Eye (tissue), 1 donor: ENCODE measurements at regions not wholly inside any gene's neighbourhood (a gene's known extent, or its start where the extent isn't known, plus 50 kb on each side); places are given as distances from the start of the nearest gene placed in this dataset.

ENCODE experiments used
- DNase-seq: peaks from one replicate; pipeline ENCODE4 v3.0.0-alpha.2; 2015

DNA sequence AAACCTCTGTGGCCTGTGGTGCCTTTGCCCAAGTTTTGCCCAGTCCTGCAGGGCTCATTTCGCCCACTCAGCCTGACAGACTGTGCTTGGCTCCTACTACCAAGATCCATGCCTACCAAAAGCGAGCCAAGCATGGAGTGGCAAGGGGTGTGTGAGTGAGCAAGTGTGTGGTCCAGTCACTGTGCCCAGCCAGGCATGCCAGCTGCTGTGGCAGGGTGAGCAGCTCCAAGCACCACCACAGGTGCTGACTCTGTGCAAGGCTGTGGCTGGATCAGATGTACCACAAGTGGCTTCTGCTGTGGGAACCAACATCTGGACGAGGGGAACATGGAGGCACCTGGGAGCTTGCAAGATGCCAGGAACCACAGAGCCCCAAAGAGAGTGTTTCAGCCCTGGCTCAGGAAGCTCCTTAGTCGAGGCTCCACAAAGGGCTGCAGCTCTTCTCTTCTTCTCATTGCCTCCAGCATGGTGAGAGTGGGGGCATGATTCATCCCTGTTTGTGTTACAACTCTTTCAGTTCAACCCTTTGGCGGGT, 1564.2 kb upstream of the MIR17HG start:
- no peak for DNase-seq

DNA sequence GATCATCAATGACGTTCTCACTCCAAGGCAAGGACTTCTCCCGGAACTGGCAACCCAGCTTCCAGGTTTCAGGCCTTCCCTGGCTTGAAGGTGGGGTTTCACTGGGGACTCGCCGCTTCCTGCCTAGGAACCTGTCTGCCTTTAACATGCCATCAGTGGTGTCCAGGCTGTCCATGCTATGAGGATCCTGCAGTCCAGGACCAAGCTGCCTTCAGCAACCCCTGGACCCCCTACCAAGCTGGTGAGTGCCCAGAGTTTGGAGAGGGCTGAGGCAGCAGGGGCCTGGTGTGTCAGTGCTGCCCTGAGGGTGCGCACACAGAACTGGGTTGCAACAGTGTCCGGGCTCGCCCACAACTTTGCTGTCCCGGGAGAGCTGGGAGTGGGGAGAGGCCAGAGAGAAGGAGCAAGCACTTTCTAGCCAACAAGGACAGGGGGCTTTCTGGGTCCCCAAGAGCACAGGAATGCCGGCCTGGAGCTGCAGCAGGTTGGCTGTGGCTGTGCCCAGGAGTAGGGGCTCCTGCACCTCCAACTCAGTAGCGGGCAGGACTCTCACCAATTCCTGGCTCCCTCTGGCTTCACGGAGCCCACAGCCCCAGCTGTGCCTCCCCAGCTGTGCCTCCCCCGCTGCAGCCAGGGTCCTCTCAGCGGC, 1563.2 kb upstream of the MIR17HG start:
- no peak for DNase-seq

DNA sequence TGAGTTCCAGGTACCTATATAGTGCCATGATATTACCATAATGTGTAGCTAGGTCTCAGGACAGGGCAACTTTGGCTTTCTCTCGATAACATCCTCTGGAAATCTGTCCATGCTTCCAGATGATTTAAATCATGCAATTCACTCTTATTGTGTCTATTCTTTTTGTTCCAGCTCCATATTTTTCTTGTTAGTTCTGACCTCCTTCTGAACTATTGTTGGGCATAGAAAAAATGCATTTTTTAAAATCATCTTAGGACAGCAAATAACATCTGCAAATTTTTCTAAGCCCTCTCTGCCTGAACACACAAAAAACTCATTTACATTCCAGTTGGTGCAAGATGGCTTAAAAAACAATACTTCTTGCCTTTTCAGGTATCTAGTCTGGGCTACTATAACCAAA, 1561.0 kb upstream of the MIR17HG start:
- peak; percentile 20 for DNase-seq

DNA sequence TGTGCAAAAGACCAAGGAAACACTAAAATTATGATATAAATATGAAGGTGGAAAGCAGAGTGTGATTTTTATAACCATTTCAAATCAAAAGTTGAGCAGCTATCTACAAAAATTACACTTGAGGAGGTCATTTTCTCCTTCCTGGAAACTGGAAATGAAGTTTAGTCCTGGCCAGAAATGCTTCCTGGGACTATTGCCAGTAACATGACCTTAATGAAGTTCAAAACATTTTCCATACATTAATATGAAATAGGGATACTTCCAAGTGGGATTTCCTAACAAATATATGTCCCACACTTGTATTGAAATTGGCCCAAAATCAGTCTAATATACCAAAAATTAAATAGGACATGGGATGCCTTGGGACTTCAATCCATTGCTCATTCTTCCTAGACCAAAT, 1556.8 kb upstream of the MIR17HG start:
- DNase-seq = peak; percentile 15

DNA sequence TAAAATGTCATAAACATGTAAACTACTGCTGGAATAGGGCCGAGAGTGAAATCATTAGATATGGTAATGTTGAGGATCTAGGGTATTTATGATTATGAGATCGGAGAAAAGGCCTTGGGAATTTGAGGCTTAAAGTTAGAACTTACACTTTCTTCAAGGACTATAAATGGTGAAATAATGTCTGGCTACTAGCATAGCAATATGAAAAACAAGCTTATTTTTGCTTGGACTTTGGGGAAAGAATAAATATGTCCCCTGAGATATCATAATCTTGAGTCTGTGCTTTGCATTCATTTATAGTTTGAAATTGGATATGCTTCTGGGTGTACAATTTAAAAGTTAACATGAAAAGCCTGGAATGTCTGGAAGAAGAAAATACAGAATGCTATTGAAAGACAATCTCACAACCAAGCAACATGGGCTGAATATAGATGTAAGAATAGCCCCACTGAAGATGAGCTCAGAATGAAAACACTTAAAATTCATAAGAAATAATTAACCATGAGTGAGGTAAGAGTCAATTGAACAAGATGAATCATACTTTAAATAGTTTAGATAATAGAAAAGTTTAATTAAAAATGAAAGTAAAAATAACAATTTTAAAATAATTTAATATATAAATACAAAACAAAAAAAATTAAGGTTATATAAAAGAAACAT, 1555.4 kb upstream of the MIR17HG start:
- no peak for DNase-seq

DNA sequence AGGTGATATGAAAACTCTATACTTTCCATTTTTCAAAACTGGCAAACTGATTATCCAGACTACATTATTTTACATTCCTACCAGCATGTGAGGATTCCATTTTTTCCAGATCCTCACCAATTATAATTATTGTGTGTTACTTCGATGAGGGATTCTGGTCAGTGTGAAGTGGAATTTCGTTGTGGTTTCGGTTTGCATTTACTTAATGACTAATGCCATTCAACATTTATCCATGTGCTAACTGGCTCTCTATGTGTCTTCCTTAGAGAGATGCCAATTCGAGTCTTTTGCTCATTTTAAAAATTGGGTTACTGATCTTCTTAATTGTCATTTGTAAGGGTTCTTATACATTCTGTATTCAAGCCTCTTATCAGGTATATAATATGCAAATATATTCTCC, 1551.3 kb upstream of the MIR17HG start:
- no peak for DNase-seq

DNA sequence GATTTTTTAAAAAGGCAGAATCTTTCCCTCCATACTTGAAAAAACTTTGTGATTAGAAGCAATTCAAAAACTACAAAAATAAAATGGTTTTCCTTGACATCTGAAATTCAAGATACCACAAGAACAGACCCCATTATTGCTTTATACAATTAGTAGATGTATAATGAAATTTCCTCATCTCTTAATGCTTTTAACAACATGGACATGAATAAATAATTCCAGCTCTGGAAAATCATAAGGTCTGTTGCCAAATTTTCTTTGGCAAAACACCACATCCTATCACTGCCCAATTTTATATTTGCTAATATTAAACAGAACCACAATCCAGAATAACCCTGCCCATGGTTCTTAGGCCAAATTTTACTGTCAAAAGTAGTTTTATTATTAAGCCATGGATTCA, 1543.6 kb upstream of the MIR17HG start:
- no peak for DNase-seq

DNA sequence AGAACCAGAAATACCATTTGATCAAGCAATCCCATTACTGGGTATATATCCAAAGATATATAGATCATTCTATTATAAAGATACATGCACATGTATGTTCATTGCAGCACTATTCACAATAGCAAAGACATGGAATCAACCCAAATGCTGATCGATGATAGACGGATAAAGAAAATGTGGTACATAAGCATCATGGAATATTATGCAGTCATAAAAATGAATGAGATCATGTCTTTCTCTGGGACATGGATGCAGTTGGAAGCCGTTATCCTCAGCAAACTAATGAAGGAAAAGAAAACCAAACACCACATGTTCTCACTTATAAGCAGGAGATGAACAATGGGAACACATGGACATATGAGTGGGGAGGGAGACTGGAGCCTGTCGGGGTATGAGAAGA, 1540.9 kb upstream of the MIR17HG start:
- DNase-seq = no peak

DNA sequence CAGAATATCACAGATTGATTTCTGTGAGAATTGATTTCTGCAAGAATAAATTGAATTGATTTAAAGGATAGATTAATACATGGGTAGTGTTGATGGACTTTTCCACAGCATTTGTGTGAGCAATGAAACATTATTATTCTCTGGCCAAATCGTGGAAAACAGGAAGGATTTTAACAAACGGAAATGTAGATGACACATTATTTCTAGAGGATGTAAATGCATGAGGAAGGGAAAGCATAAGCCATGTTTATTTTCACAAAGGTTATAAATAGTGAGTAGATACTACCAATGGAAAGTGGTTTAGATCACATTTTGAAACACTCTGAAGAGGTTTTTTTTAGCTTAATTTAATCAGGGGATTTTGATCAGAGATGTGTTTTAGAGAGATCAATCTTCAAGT, 1534.6 kb upstream of the MIR17HG start:
- DNase-seq = no peak

DNA sequence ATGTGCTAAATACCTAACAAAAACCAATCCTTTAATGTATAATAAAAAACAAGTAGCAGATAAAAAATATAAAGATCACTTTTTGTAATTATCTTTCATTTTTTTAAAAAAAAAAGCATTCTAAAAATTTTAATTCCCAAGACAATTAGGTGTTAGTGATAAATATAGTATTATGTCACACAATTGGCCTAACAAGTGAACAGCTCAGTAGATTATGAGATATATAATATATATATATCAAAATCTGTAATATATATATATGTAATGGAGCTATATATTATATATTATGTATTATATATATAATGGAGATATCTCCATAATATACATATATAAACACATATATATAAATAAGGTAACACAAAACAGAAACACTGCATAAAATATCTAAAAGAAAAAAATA, 1531.1 kb upstream of the MIR17HG start:
- DNase-seq = no peak

DNA sequence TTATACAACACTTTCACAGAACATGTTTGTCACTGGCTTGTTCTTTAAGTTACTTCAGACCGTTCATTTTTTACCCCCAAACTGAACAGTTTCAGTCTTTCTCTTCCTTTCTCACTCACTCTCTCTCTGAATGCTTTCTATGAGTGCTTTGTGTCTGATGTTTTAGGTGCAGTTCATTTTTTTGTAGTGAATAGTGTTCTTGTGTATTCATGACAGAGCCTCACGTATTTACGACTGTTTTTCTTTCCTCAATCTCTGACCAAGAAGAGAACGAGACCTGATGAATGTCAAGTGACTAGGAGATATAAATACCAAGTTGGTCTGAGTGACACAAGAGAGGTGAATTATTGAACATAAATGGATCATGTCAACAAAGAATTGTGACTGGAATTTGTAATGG, 1525.0 kb upstream of the MIR17HG start:
- no peak for DNase-seq

DNA sequence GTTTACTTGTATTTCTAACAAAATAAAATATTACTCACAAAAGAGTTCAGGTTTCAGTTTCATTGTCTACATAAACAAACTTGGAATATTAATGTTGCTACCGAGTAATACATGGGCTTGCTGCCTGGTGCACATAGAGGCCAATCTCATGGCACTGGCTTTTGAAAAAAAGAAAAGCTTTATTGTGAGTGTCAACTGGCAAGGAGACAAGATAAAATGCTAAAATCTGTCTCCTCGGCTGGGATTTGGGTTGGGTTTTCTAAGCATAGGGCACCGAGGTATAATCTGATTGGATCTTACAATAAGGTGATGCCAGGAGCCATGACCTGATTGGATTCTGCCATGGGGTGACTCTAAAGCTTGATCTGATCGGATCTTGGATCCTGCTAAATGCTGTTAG, 1519.9 kb upstream of the MIR17HG start:
- DNase-seq = no peak

DNA sequence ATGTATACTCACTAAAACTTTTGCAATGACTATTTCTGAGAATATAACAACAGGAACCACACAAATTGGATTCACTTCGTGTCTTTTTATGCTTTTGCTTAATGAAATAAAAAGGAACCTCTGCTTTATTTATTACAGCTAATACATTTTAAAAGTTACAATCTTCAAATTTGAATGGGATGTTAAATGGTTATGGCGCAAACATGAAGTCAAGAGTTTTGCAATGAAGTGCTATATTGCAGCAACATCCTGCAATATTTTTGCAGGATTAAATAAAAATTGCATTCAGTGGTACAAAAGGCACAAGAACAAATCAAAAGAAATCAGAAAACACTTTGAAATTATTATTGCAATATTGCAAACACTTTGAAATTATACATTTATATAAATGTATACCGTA, 1519.0 kb upstream of the MIR17HG start:
- no peak for DNase-seq

DNA sequence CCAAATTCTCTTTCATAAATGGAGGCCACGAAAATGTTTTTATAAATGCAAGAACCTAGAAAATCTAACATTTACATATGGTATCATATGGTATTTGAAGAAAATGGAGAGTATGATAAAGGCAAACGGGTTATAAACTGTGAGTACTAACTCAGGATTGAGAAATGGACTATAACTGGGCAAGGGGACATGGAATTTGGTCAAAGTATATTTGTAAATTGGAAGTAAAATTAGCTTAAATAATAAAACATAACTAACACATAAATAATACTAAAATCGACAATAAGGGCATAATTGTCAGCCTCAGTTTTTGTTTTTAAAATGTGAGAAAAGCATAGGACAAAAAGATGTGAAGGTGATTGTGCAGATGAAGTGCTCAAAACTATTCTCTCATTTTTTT, 1516.3 kb upstream of the MIR17HG start:
- DNase-seq = no peak

DNA sequence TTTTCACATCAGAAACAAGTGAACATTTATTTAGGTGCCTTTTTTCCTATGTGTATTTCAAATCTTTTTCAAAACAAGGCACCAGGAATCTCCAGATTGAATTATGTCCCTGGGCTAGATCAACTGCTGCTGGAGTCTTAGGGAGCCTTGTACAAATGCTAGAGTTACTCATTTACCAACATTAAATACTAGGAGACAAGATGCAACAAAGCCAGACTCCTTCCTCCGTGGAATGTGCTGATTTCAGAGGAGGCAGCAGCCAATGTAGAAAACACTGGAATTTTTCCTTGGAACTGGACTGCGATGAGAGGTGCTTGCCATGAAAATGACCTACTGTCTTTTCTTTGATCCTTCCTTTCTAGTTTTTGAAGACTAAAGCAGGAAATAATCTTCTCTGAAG, 1514.7 kb upstream of the MIR17HG start:
- no peak for DNase-seq

DNA sequence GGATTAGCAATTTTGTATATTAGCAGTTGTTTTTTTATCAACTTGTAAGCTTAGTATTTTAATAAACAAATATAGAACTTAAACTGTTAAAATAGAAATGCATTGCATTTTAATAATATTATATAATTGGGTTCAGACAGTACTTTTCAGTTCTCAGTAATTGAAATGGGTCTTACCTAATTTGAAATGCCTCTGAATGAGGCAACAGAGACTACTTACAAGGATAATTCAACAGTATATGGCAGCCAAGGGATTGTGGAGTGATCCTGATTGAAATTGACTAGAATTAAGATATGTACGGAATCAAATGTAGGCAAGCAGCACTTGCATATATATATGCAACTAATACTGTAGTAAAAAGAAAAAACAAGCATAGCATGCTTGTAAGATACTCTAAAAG, 1503.9 kb upstream of the MIR17HG start:
- no peak for DNase-seq

DNA sequence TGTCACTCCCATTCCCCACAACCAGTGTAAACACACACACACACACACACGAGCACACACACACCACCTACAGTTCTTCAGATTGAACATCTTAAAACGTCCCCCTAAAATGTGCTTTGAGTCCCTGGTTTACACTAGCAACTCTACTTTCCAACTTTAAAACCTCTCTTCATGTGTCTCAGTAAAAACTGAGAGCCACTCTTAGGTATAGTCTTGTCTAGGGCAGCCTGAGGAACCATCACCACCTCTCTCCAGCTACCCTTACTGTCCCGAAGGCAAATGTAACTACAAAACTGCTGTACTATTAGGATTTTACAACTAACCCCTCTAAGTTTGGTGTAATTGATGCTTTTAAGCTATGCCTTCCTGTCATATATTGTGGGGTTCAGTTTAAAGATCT, 1501.6 kb upstream of the MIR17HG start:
- no peak for DNase-seq

DNA sequence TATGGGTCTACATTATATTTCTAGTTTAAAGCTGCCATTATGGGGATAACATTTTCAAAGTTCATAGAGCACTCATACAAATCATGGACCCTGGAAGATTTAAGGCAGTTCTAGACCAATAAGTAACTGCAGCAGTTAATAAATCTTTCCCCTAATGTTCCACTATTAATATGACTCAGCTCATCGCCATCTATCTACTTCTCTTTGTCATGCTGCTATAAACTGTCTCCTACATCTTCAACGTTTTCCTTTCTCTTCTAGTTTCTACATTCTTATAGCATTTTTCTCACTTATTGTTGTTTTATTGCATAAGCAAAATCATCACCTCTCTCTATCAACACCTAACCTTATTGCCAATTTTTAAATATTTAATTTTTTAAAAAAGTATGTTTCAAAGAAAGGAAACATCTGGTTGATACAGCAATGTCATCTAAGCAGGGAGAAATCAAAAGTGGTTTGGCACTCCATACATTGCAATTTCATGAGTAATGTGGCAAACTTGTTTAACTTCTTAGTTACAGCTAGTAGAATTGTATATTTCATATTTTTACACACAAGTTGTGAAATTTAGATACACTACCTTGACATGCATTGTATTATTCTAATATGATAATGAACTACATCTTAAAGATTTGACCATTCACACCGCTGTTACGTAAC, 1500.4 kb upstream of the MIR17HG start:
- no peak for DNase-seq

DNA sequence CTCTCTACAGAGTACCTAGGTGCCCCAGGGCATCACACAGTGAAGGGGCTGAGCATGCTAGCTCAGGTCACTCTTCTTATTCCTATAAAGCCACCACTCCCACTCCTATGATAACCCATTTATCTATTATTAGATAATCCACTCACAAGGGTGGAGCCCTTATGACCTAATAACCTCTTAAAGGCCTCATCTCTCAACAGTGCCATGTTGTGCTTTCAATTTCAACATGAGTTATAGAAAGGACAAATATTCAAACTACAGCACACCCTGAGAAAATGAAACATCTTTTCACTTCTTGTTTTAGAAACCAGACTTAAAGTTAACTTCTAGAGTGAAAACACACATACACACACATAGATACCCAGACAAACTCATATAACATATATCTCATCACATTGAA, 1494.9 kb upstream of the MIR17HG start:
- DNase-seq = no peak

DNA sequence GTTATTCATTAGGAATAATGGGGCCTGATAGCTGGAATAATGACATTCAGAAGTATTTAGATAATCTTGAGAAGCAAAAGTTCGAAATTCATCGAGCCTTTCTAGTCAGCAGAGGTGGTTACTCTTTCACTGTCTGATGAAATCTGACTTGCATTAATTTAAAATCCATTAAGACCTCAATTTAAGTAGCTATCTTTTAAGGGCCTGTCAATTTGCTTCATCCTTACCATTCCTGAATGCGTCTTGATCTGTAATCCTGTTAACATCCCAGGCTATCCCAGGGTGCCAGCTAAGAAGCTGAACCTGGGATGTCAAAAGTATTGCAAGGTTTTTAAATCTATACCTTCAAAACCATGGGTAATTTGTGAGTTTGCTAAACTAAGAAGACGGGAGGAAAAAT, 1491.0 kb upstream of the MIR17HG start:
- DNase-seq = peak; percentile 14

DNA sequence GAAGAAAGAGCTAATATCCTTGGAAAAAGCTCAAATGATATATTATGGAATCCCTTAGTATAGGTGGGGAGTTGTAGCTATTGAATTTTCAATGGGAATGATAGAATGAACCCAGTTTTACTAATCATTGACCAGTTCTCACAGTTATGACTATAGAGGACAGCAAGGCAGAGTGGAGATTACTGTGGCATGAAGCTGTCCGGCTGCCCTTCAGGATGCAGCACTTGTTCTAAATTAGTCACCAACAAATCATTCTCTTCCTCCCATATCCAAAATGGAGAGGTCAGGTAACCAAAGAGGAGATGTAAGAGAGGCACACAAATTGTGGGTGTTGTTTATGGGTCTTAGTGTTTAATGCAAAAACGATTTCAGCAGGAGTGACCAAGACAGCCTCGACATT, 1490.0 kb upstream of the MIR17HG start:
- no peak for DNase-seq

DNA sequence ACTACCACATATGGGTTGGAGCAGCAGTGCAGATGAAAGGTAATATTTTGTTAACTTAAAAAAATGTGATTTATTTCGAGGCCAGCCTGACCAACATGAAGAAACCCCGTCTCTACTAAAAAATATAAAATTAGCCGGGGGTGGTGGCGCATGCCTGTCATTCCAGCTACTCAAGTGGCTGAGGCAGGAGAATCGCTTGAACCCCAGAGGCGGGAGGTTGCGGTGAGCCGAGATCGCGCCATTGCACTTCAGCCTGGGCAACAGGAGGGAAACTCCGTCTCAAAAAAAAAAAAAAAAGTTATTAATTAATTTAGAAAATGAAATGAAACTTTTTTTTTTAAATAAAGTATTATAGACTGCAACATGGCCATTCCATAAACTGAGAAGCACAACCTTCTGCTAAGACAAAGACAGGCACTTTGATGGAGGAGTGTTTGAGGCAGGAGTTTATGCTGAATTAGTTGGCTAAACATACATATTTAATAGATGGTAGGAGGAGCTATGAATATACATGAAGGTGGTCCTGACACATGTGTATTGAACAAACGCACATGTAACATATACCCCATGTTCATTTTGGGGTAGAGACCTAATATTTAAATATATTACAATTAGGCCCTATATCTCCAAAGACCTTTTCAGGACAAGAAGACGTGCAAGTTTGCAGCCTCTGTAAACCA, 1485.3 kb upstream of the MIR17HG start:
- no peak for DNase-seq

DNA sequence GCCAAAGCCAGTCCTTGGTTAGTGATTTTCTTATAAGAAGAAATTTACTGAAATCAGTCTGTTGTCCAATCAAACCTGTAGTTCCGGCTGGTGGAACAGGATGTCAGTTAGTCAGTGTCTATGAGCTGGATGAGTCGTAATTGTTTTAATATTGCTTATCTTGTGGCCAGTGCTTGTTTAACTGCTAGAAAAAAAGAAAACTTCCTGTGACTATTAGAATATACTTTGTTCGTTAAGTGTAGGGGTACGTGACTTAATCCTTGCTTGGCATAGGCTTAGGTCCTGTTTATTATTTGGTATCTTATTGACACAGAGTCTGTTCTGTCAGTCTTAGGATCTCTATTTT, 1484.8 kb upstream of the MIR17HG start:
- no peak for DNase-seq
